ACHN (cell line): ENCODE measurements at regions not wholly inside any gene's neighbourhood (a gene's known extent, or its start where the extent isn't known, plus 50 kb on each side); places are given as distances from the start of the nearest gene placed in this dataset.
A peak's percentile ranks its signal among the peaks of the same experiment; 100 is the strongest.
"Not testable (repeated sequence)": the region's sequence is repeated elsewhere in the genome, so short reads cannot be mapped to it uniquely, and the experiment has no call there.

Experiments used
- DNase-seq: peaks from one replicate; pipeline ENCODE4 v3.0.0-alpha.2; 2015
- in situ Hi-C: cut with HindIII; loops from 2 replicates; pipeline ENCODE4 v1.10.0; 2017; ENCODE audit warnings: low sequenced_read_pairs, low pct_ligation_motif_present, low pct_unique_long_range_greater_than_20kb

- DNase-seq = no peak
- in situ Hi-C loops = no loop called here
Measured at GRCh38 chr19:30694156-30694755, 322.1 kb downstream of the ZNF536 start.

GRCh38 chr19:30692879-30693503, 320.8 kb downstream of the ZNF536 start:
- DNase-seq = no peak
- in situ Hi-C loops = no loop called here

GRCh38 chr19:30692181-30692811, 320.1 kb downstream of the ZNF536 start:
- DNase-seq = no peak
- in situ Hi-C loops = no loop called here

- no peak for DNase-seq
- in situ Hi-C loops = no loop called here
Measured at GRCh38 chr19:30691819-30692166, 319.6 kb downstream of the ZNF536 start.

GRCh38 chr19:30690935-30691818, 319.0 kb downstream of the ZNF536 start:
- no peak for DNase-seq
- in situ Hi-C loops = no loop called here

- in situ Hi-C loops = no loop called here
- DNase-seq = no peak
Measured at GRCh38 chr19:30690525-30690924, 318.3 kb downstream of the ZNF536 start.

GRCh38 chr19:30689474-30689873, 317.3 kb downstream of the ZNF536 start:
- in situ Hi-C loops = no loop called here
- DNase-seq = no peak

GRCh38 chr19:30688696-30689095, 316.5 kb downstream of the ZNF536 start:
- in situ Hi-C loops = no loop called here
- DNase-seq = no peak

GRCh38 chr19:30686826-30687566, 314.8 kb downstream of the ZNF536 start:
- in situ Hi-C loops = no loop called here
- no peak for DNase-seq

- DNase-seq = no peak
- in situ Hi-C loops = no loop called here
Measured at GRCh38 chr19:30686176-30686820, 314.1 kb downstream of the ZNF536 start.

- DNase-seq = no peak
- in situ Hi-C loops = no loop called here
Measured at GRCh38 chr19:30685426-30686000, 313.3 kb downstream of the ZNF536 start.

- in situ Hi-C loops = no loop called here
- DNase-seq = no peak
Measured at GRCh38 chr19:30684613-30685012, 312.4 kb downstream of the ZNF536 start.

- in situ Hi-C loops = no loop called here
- DNase-seq = peak; percentile 51
Measured at GRCh38 chr19:30682999-30683536, 310.9 kb downstream of the ZNF536 start.

GRCh38 chr19:30682146-30682998, 310.2 kb downstream of the ZNF536 start:
- DNase-seq = no peak
- in situ Hi-C loops = no loop called here

GRCh38 chr19:30681162-30682100, 309.2 kb downstream of the ZNF536 start:
- in situ Hi-C loops = no loop called here
- DNase-seq = no peak

- in situ Hi-C loops, DNase-seq: not testable (repeated sequence)
Measured at GRCh38 chr19:30680399-30680798, 308.2 kb downstream of the ZNF536 start.
